ENCODE measurements at regions not wholly inside any gene's neighbourhood (a gene's known extent, or its start where the extent isn't known, plus 50 kb on each side); places are given as distances from the start of the nearest gene placed in this dataset.

GRCh38 chr7:16980539-16980938 is 98.8 kb upstream of the AGR3 start:
- Histone ChIP-seq H2AFZ (ENCODE audit: low read length) (no peak overlapping the region), H3K27ac (ENCODE audit: extremely low read length, insufficient read depth, low read length) (no peak overlapping the region), H3K4me2 (ENCODE audit: low read depth, low read length) (no peak overlapping the region), H3K79me2 (ENCODE audit: insufficient read depth, low read length) (no peaks in the 10 kb centered on the region), H3K9ac (ENCODE audit: insufficient read depth, low read depth, low read length) (no peak overlapping the region), H4K20me1 (ENCODE audit: insufficient read depth, low read length) (no peaks in the 10 kb centered on the region), H3K36me3 (replicated peaks in 1 of 2; ENCODE audit: control insufficient read depth in 1 of 2, insufficient read depth in 2 of 2, low read length in 2 of 2) (no peaks in the 10 kb centered on the region), H3K9me3 (ENCODE audit: low read length) (no peaks in the 10 kb centered on the region), H3K4me1 (ENCODE audit: insufficient read depth, low read length) (peaks cover 39% of the 10 kb centered on the region), H3K4me3 (replicated peaks in 1 of 3; ENCODE audit: insufficient read depth in 1 of 3, low read depth in 2 of 3, low read length in 3 of 3) (no peak overlapping the region), H3K27me3 (ENCODE audit: control insufficient read depth in 1 of 2, insufficient read depth in 2 of 2, low read length in 2 of 2) (no peaks in the 10 kb centered on the region)
- in situ Hi-C loops (cut with HindIII; ENCODE audit: extremely low pct_ligation_motif_present, low pct_unique_long_range_greater_than_20kb) = no loop called here
- BruUV-seq (replicated peaks) = no TSS peak
- POLR2A ChIA-PET = no interaction called here
- intact Hi-C loops (cut with micrococcal nuclease; ENCODE audit: unreplicated experiment) = loop anchor here (5.0 to 10.0 kb wide), 2 partner anchors 254 to 552 kb away; no protein-coding TSS in a partner anchor
- WGBS (ENCODE audit: low lambda C conversion rate) = 92% methylated on average over 4 of the region's 4 CpGs
- CTCF ChIA-PET (ENCODE audit: low intra/inter-chr PET ratio, low total read pairs) = no interaction called here
- ATAC-seq = no peak
- FAIRE-seq = no peak
- TF ChIP-seq FOXA3 (CRISPR knock-in tag; IDR thresholded peaks at IDR 0.05) (no peak), HNRNPH1 (optimal IDR thresholded peaks at IDR 0.05; ENCODE audit: low read depth, low read length) (no peak), ZNF337 (CRISPR knock-in tag; IDR thresholded peaks at IDR 0.05; ENCODE audit: borderline replicate concordance, low read depth) (no peak), ZNF317 (CRISPR knock-in tag; IDR thresholded peaks at IDR 0.05) (peak; percentile 53; the same call in 1 of the 2 replicates)
- TF ChIP-seq, protein P1, sequence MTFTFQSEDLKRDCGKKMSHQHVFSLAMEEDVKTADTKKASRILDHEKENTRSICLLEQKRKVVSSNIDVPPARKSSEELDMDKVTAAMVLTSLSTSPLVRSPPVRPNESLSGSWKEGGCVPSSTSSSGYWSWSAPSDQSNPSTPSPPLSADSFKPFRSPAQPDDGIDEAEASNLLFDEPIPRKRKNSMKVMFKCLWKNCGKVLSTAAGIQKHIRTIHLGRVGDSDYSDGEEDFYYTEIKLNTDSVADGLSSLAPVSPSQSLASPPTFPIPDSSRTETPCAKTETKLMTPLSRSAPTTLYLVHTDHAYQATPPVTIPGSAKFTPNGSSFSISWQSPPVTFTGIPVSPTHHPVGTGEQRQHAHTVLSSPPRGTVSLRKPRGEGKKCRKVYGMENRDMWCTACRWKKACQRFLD (CRISPR knock-in tag; IDR thresholded peaks at IDR 0.05; ENCODE audit: borderline replicate concordance) = no peak
- TF ChIP-seq, protein P2, sequence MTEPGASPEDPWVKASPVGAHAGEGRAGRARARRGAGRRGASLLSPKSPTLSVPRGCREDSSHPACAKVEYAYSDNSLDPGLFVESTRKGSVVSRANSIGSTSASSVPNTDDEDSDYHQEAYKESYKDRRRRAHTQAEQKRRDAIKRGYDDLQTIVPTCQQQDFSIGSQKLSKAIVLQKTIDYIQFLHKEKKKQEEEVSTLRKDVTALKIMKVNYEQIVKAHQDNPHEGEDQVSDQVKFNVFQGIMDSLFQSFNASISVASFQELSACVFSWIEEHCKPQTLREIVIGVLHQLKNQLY (CRISPR knock-in tag; IDR thresholded peaks at IDR 0.05) = no peak
- TF ChIP-seq, protein P3, sequence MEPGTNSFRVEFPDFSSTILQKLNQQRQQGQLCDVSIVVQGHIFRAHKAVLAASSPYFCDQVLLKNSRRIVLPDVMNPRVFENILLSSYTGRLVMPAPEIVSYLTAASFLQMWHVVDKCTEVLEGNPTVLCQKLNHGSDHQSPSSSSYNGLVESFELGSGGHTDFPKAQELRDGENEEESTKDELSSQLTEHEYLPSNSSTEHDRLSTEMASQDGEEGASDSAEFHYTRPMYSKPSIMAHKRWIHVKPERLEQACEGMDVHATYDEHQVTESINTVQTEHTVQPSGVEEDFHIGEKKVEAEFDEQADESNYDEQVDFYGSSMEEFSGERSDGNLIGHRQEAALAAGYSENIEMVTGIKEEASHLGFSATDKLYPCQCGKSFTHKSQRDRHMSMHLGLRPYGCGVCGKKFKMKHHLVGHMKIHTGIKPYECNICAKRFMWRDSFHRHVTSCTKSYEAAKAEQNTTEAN (CRISPR knock-in tag; conservative IDR thresholded peaks at IDR 0.05) = no peak
- DNase-seq (ENCODE audit: low spot score) = no peak

Measured in HepG2 (cell line).